ENCODE measurements at regions not wholly inside any gene's neighbourhood (a gene's known extent, or its start where the extent isn't known, plus 50 kb on each side); places are given as distances from the start of the nearest gene placed in this dataset.

- peaks cover 0 to 8% (median 2%) of the 10 kb centered on the region in 4 experiments; a peak in 2 of 7 replicates for H3K4me1 ChIP-seq (replicated peaks in 1 of 4; ENCODE audit: control insufficient read depth in 3 of 4, insufficient read depth in 4 of 4, low read length in 3 of 4)
- H2BK15ac ChIP-seq (ENCODE audit: low read length), result no peak overlapping the region
- H3K23me2 ChIP-seq (ENCODE audit: low read depth, low read length), result peaks cover 3% of the 10 kb centered on the region; the same call in 1 of the 2 replicates
- no peak overlapping the region for H2BK120ac ChIP-seq (replicated peaks; ENCODE audit: low read depth, low read length)
- peak; percentile 81 to 88 (median 82) for TF ChIP-seq CTCF (IDR thresholded peaks at IDR 0.05; ENCODE audit: control extremely low read depth in 1 of 3, insufficient read depth in 1 of 3, low read depth in 1 of 3, low read length in 3 of 3)
- TF ChIP-seq CBX5 (IDR thresholded peaks at IDR 0.05; ENCODE audit: low read depth, low read length), result no peak
- peak; percentile 81 to 88 for TF ChIP-seq RAD21 (IDR thresholded peaks at IDR 0.05 in 1 of 2, conservative IDR thresholded peaks at IDR 0.05 in 1 of 2; ENCODE audit: low read depth in 2 of 2, low read length in 2 of 2)
- H3K9me3 ChIP-seq (ENCODE audit: insufficient read depth in 2 of 2, low read depth in 1 of 2, low read length in 1 of 2), result no peaks in the 10 kb centered on the region
- no peak overlapping the region for H4K5ac ChIP-seq (ENCODE audit: insufficient read length, low read depth, low read length)
- no peak overlapping the region for H3K4ac ChIP-seq (replicated peaks; ENCODE audit: insufficient read length, low read depth, low read length)
- no peak for FAIRE-seq
- H3K14ac ChIP-seq (ENCODE audit: insufficient read length), result no peak overlapping the region
- H2AK5ac ChIP-seq (ENCODE audit: low read depth, low read length), result no peak overlapping the region
- H3K4me2 ChIP-seq (ENCODE audit: insufficient read depth in 1 of 2, low read depth in 2 of 2, low read length in 2 of 2), result no peak overlapping the region
- ChIA-PET POLR2A (ENCODE audit: partially characterized antibody) (interaction anchor here (0.8 to 1.4 kb wide), 2 partner anchors 7 to 49 kb away, joined by 3 read pairs; no protein-coding TSS in a partner anchor), CTCF (ENCODE audit: partially characterized antibody) (interaction anchor here (0.5 to 5.1 kb wide), 54 partner anchors 10 to 983 kb away, joined by 3 to 48 read pairs (median 4); partner anchors contain the start of gene MRM1)
- WGBS, 2 experiments (ENCODE audit: extremely low coverage in 1 of 2, insufficient coverage in 1 of 2, insufficient read length in 1 of 2, insufficient replicate concordance in 2 of 2, low coverage in 1 of 2, low lambda C conversion rate in 2 of 2, missing lambda C conversion rate in 1 of 2), result 61% methylated on average over 15 of the region's 15 CpGs; no CpG with 5 or more reads in 1 of the 2 experiments
- H3K27ac ChIP-seq (ENCODE audit: low read depth, low read length), result no peak overlapping the region
- H3K56ac ChIP-seq (replicated peaks; ENCODE audit: insufficient read length, low read depth, low read length), result no peak overlapping the region
- H4K8ac ChIP-seq (ENCODE audit: extremely low read depth, insufficient read depth, low read length), result no peak overlapping the region
- no peak overlapping the region for H3K4me3 ChIP-seq (ENCODE audit: extremely low read depth in 1 of 4, insufficient read depth in 2 of 4, low read depth in 3 of 4, low read length in 4 of 4)
- no peaks in the 10 kb centered on the region for H3K79me1 ChIP-seq (ENCODE audit: low read depth, low read length)
- H3K23ac ChIP-seq (ENCODE audit: insufficient read length), result no peak overlapping the region
- no peaks in the 10 kb centered on the region for H3K79me2 ChIP-seq (ENCODE audit: control insufficient read depth in 1 of 2, insufficient read depth in 2 of 2, low read length in 2 of 2)
- peaks cover 0 to 15% (median 7%) of the 10 kb centered on the region in 4 experiments; a peak in 6 of 7 replicates for H3K27me3 ChIP-seq (replicated peaks in 1 of 4; ENCODE audit: control insufficient read depth in 3 of 4, extremely low read depth in 1 of 4, insufficient read depth in 3 of 4, low read length in 3 of 4)
- no peak overlapping the region for H2BK12ac ChIP-seq (ENCODE audit: low read depth, low read length)
- no peak overlapping the region for H3K9ac ChIP-seq (replicated peaks in 1 of 4; ENCODE audit: extremely low read depth in 1 of 4, low read depth in 3 of 4, low read length in 3 of 4)
- H2AFZ ChIP-seq (ENCODE audit: low read length), result no peak overlapping the region
- 0 out of 2 replicates have a peak overlapping the region, but pooled peaks have one; percentile 20 for H3K18ac ChIP-seq (ENCODE audit: extremely low read depth, low read length)
- H2BK5ac ChIP-seq (ENCODE audit: low read depth, low read length), result no peak overlapping the region
- no peaks in the 10 kb centered on the region for H3K36me3 ChIP-seq (ENCODE audit: control insufficient read depth in 2 of 4, insufficient read depth in 4 of 4, low read length in 3 of 4)
- DNase-seq (ENCODE audit: low read depth in 1 of 2, low spot score in 2 of 2), result no peak
- H2BK20ac ChIP-seq (ENCODE audit: low read length), result 0 out of 2 replicates have a peak overlapping the region, but pooled peaks have one; percentile 83
- H4K20me1 ChIP-seq (replicated peaks in 1 of 2; ENCODE audit: control insufficient read depth in 1 of 2, insufficient read depth in 2 of 2, low read length in 2 of 2), result peaks cover 2 to 10% of the 10 kb centered on the region in 2 experiments
- H4K91ac ChIP-seq (replicated peaks; ENCODE audit: insufficient read length, low read length), result no peak overlapping the region
These were observed 104.7 kb downstream of the MRM1 start for GRCh38 chr17:36705874-36706731.
